ENCODE measurements at regions not wholly inside any gene's neighbourhood (a gene's known extent, or its start where the extent isn't known, plus 50 kb on each side); places are given as distances from the start of the nearest gene placed in this dataset.

GRCh38 chr18:77974329-77974728 is 724.7 kb downstream of the GALR1 start:
- ChIA-PET POLR2A (no interaction called here), CTCF (no interaction called here)
- no peak for TF ChIP-seq CTCF (IDR thresholded peaks at IDR 0.05; ENCODE audit: control extremely low read depth, extremely low read depth, low read depth, missing control alignments)
- DNase-seq (ENCODE audit: extremely low spot score), result no peak

GRCh38 chr18:77977331-77977730 is 727.7 kb downstream of the GALR1 start:
- ChIA-PET POLR2A (no interaction called here), CTCF (interaction anchor here (1.3 kb wide), 1 partner anchor 10 kb away, joined by 4 read pairs; no protein-coding TSS in a partner anchor)
- DNase-seq (ENCODE audit: extremely low spot score), result no peak
- no peak for TF ChIP-seq CTCF (IDR thresholded peaks at IDR 0.05; ENCODE audit: control extremely low read depth, extremely low read depth, low read depth, missing control alignments)

GRCh38 chr18:77980275-77980674 is 730.6 kb downstream of the GALR1 start:
- POLR2A ChIA-PET, result no interaction called here
- DNase-seq (ENCODE audit: extremely low spot score), result no peak
- CTCF ChIA-PET, result no interaction called here
- no peak for TF ChIP-seq CTCF (IDR thresholded peaks at IDR 0.05; ENCODE audit: control extremely low read depth, extremely low read depth, low read depth, missing control alignments)

- ChIA-PET POLR2A (no interaction called here), CTCF (no interaction called here)
- no peak for DNase-seq (ENCODE audit: extremely low spot score)
- no peak for TF ChIP-seq CTCF (IDR thresholded peaks at IDR 0.05; ENCODE audit: control extremely low read depth, extremely low read depth, low read depth, missing control alignments)
Measured at GRCh38 chr18:77981874-77982273, 732.2 kb downstream of the GALR1 start.

- TF ChIP-seq CTCF (IDR thresholded peaks at IDR 0.05; ENCODE audit: control extremely low read depth, extremely low read depth, low read depth, missing control alignments), result no peak
Measured at GRCh38 chr18:77983270-77983669, 733.6 kb downstream of the GALR1 start.

GRCh38 chr18:77984178-77984577 is 734.5 kb downstream of the GALR1 start:
- no peak for TF ChIP-seq CTCF (IDR thresholded peaks at IDR 0.05; ENCODE audit: control extremely low read depth, extremely low read depth, low read depth, missing control alignments)
- POLR2A ChIA-PET, result no interaction called here
- CTCF ChIA-PET, result no interaction called here
- DNase-seq (ENCODE audit: extremely low spot score), result no peak

More at GRCh38 chr18:77983270-77983669, 733.6 kb downstream of the GALR1 start:
- POLR2A ChIA-PET, result no interaction called here
- CTCF ChIA-PET, result no interaction called here
- DNase-seq (ENCODE audit: extremely low spot score), result no peak

- no peak for TF ChIP-seq CTCF (IDR thresholded peaks at IDR 0.05; ENCODE audit: control extremely low read depth, extremely low read depth, low read depth, missing control alignments)
- DNase-seq (ENCODE audit: extremely low spot score), result no peak
- POLR2A ChIA-PET, result no interaction called here
- CTCF ChIA-PET, result no interaction called here
Measured at GRCh38 chr18:77984833-77985232, 735.2 kb downstream of the GALR1 start.

All from GM10248 (cell line).